Naive thymus-derived CD4-positive, alpha-beta T cell (primary cell): ENCODE measurements at regions not wholly inside any gene's neighbourhood (a gene's known extent, or its start where the extent isn't known, plus 50 kb on each side); places are given as distances from the start of the nearest gene placed in this dataset.
A peak's percentile ranks its signal among the peaks of the same experiment; 100 is the strongest.

Experiments
- ATAC-seq: fragments of 150-1000 bp; cut with Tn5 transposase; 2 replicates; pipeline ENCODE4 v1.10.0; 2021; ENCODE audit warnings: mild to moderate bottlenecking, moderate library complexity
- CTCF ChIA-PET: fragments of 350-600 bp; sonication (Branson Sonifier 250); formaldehyde crosslinking; loops from one replicate; lab custom pipeline; 2021; ENCODE audit warnings: antibody characterized with exemption; lab: Charles Lee
- POLR2A ChIA-PET: fragments of 350-600 bp; sonication (Branson Sonifier 250); formaldehyde crosslinking; loops from one replicate; lab custom pipeline; 2021; ENCODE audit warnings: antibody characterized with exemption, inconsistent platforms; lab: Charles Lee
- DNase-seq, 9 donors: peaks; one replicate each; pipeline versions ENCODE4 v3.0.0 to v3.0.0-alpha.2; 2020 to 2022; ENCODE audit warnings: mixed read lengths in 1 of 9
- H3K27ac ChIP-seq: one replicate; pipeline ENCODE4 v1.7.0; 2013; ENCODE audit warnings: mild to moderate bottlenecking, low read depth, low read length, moderate library complexity
- H3K27me3 ChIP-seq, 2 donors: one replicate each; pipeline ENCODE4 v1.7.0; 2013; ENCODE audit warnings: low read length in 2 of 2, mild to moderate bottlenecking in 2 of 2, moderate library complexity in 2 of 2; ENCODE audit not compliant: control insufficient read depth in 2 of 2, insufficient read depth in 2 of 2
- H3K36me3 ChIP-seq, 3 experiments: 1 replicate in 2 of 3; 2 replicates in 1 of 3; pipeline ENCODE4 v1.7.0; 2013; ENCODE audit warnings: low read length in 3 of 3, mild to moderate bottlenecking in 3 of 3, moderate library complexity in 1 of 3; ENCODE audit not compliant: insufficient read depth in 3 of 3, control insufficient read depth in 2 of 3
- H3K4me1 ChIP-seq, 2 donors: one replicate each; pipeline ENCODE4 v1.7.0; 2013; ENCODE audit warnings: low read length in 2 of 2, mild to moderate bottlenecking in 2 of 2, moderate library complexity in 1 of 2; ENCODE audit not compliant: control insufficient read depth in 2 of 2, insufficient read depth in 2 of 2
- H3K4me3 ChIP-seq: 2 replicates; pipeline ENCODE4 v1.7.0; 2013; ENCODE audit warnings: mild to moderate bottlenecking, low read length
- H3K9me3 ChIP-seq, 3 experiments: 1 replicate in 2 of 3; 2 replicates in 1 of 3; pipeline ENCODE4 v1.7.0; 2013; ENCODE audit warnings: low read length in 3 of 3; ENCODE audit not compliant: control insufficient read depth in 2 of 3
- H3K27ac Mint-ChIP-seq, 9 donors: one replicate each; pipeline ENCODE4 v1.8.0; 2020 to 2022; ENCODE audit warnings: mixed read lengths in 9 of 9, mild to moderate bottlenecking in 8 of 9, moderate library complexity in 5 of 9, inconsistent platforms in 2 of 9
- H3K27me3 Mint-ChIP-seq, 5 donors: one replicate each; pipeline ENCODE4 v1.8.0; 2021 to 2022; ENCODE audit warnings: mixed read lengths in 5 of 5, mild to moderate bottlenecking in 1 of 5
- H3K36me3 Mint-ChIP-seq, 5 donors: one replicate each; pipeline ENCODE4 v1.8.0; 2020 to 2022; ENCODE audit warnings: mixed read lengths in 5 of 5, mild to moderate bottlenecking in 3 of 5, inconsistent platforms in 1 of 5
- H3K4me1 Mint-ChIP-seq, 7 donors: one replicate each; pipeline ENCODE4 v1.8.0; 2020 to 2022; ENCODE audit warnings: mixed read lengths in 7 of 7, mild to moderate bottlenecking in 3 of 7, inconsistent platforms in 1 of 7
- H3K4me3 Mint-ChIP-seq, 10 donors: one replicate each; pipeline ENCODE4 v1.8.0; 2020 to 2022; ENCODE audit warnings: mild to moderate bottlenecking in 10 of 10, mixed read lengths in 10 of 10, moderate library complexity in 6 of 10, inconsistent platforms in 2 of 10
- H3K9me3 Mint-ChIP-seq, 11 donors: one replicate each; pipeline ENCODE4 v1.8.0; 2020 to 2022; ENCODE audit warnings: mixed read lengths in 11 of 11, mild to moderate bottlenecking in 4 of 11, inconsistent platforms in 1 of 11, moderate library complexity in 1 of 11
- intact Hi-C, 2 donors: fragments of 100-400 bp; cut with micrococcal nuclease; formaldehyde crosslinking; loops; one replicate each; pipeline ENCODE4 v1.15.1; 2023

DNA sequence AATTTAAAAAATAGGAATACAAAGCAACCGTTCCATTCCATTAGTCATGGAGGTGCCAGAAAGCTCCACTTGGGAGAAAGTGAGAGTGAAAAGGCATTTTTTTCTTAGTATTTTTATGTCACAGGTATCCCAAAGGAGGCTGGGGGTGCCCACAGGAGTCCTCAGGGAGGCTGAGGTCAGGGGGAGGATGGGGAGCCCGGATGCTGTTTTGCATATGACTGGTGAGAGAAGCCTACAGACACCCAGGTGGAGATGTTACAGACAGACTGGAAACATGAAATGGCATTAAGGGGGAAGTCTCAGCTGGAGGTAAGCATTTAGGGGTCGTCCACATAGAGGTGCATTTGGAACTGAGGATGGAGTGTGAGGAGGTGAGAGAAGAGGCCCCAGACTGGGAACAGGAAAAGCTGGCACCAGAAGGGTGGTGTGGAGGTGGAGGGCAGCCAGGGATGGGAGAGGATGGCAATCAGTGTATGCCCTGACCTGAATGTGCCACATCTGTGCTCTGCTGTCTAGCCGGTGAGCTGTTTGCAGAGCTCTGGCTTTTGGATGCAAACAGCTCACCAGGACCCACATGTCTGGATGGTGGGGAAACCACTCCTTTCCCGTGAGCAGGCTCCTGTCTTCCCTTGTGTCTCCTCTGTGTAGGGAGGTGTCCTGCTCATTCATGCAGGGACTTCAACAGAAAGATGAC lies 101.1 kb downstream of the RAMP3 start:
- peaks cover 0 to 4% (median 0%) of the 10 kb centered on the region in 7 donors for H3K4me1 Mint-ChIP-seq
- H3K4me3 ChIP-seq, result no peak overlapping the region
- DNase-seq (no peak), ATAC-seq (no peak)
- peaks cover 0 to 4% (median 0%) of the 10 kb centered on the region in 5 donors for H3K36me3 Mint-ChIP-seq
- H3K27ac ChIP-seq, result no peak overlapping the region
- H3K4me3 Mint-ChIP-seq, result no peak overlapping the region
- no peak overlapping the region for H3K27ac Mint-ChIP-seq
- H3K9me3 ChIP-seq, result no peaks in the 10 kb centered on the region
- ChIA-PET POLR2A (no interaction called here), CTCF (interaction anchor here (0.6 kb wide), 1 partner anchor 102 kb away, joined by 3 read pairs; no protein-coding TSS in a partner anchor)
- no peaks in the 10 kb centered on the region for H3K4me1 ChIP-seq
- H3K9me3 Mint-ChIP-seq, result peaks cover 0 to 10% (median 0%) of the 10 kb centered on the region in 11 donors
- H3K27me3 Mint-ChIP-seq, result peaks cover 15 to 32% (median 17%) of the 10 kb centered on the region in 5 donors
- H3K27me3 ChIP-seq, result no peaks in the 10 kb centered on the region
- intact Hi-C loops, result no loop called here
- H3K36me3 ChIP-seq, result no peaks in the 10 kb centered on the region

- H3K27me3 ChIP-seq, result no peaks in the 10 kb centered on the region
- Mint-ChIP-seq H3K9me3 (peaks cover 0 to 10% (median 0%) of the 10 kb centered on the region in 11 donors), H3K36me3 (peaks cover 0 to 4% (median 0%) of the 10 kb centered on the region in 5 donors), H3K27ac (no peak overlapping the region), H3K4me1 (peaks cover 0 to 4% (median 0%) of the 10 kb centered on the region in 7 donors), H3K27me3 (peaks cover 10 to 30% (median 17%) of the 10 kb centered on the region in 5 donors), H3K4me3 (no peak overlapping the region)
- no peaks in the 10 kb centered on the region for H3K4me1 ChIP-seq
- POLR2A ChIA-PET, result no interaction called here
- ATAC-seq (no peak), DNase-seq (no peak)
- H3K36me3 ChIP-seq, result no peaks in the 10 kb centered on the region
- H3K9me3 ChIP-seq, result no peaks in the 10 kb centered on the region
- intact Hi-C loops, result no loop called here
- H3K27ac ChIP-seq, result no peak overlapping the region
- H3K4me3 ChIP-seq, result no peak overlapping the region
- CTCF ChIA-PET, result interaction anchor here (0.6 kb wide), 1 partner anchor 103 kb away, joined by 3 read pairs; no protein-coding TSS in a partner anchor
These were observed 101.6 kb downstream of the RAMP3 start for GRCh38 chr7:45259227-45259596.

GRCh38 chr7:45259966-45260646 lies 102.5 kb downstream of the RAMP3 start:
- Mint-ChIP-seq H3K27ac (no peak overlapping the region), H3K9me3 (peaks cover 0 to 13% (median 0%) of the 10 kb centered on the region in 11 donors), H3K4me3 (no peak overlapping the region), H3K27me3 (peaks cover 10 to 26% (median 20%) of the 10 kb centered on the region in 5 donors), H3K36me3 (peaks cover 0 to 4% (median 0%) of the 10 kb centered on the region in 5 donors), H3K4me1 (peaks cover 0 to 4% (median 0%) of the 10 kb centered on the region in 7 donors)
- Histone ChIP-seq H3K9me3 (no peaks in the 10 kb centered on the region), H3K4me3 (no peak overlapping the region), H3K4me1 (no peaks in the 10 kb centered on the region), H3K27ac (no peak overlapping the region), H3K27me3 (no peaks in the 10 kb centered on the region), H3K36me3 (no peaks in the 10 kb centered on the region)
- intact Hi-C loops, result loop anchor here (1.0 to 2.0 kb wide), 2 partner anchors 106 to 403 kb away; no protein-coding TSS in a partner anchor
- CTCF ChIA-PET, result interaction anchor here (1.8 kb wide), 1 partner anchor 108 kb away, joined by 7 read pairs; no protein-coding TSS in a partner anchor
- ATAC-seq (peak; percentile 82), DNase-seq (peak; percentile 30 to 80 (median 57))
- POLR2A ChIA-PET, result no interaction called here

DNA sequence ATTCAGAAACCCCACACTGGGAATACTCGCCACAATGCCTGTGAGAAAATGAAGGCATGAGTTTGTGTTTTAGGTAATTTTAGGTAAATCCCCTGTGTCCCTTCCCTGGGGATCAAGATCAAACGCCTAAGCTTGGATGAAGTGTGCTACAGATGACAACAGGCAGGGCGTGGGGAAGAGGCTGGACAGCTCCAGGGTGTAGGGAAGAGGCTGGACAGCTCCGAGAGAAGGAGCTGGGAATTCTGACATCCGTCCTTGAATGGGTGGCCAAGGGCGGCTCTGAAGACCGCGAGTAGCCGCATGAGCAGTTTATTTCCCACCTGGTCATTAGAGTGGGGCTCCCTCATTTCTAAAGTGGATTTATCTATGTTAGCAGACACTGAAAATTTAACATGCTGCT lies 109.7 kb downstream of the RAMP3 start:
- no peaks in the 10 kb centered on the region for H3K9me3 ChIP-seq
- Mint-ChIP-seq H3K4me1 (no peaks in the 10 kb centered on the region), H3K27ac (no peak overlapping the region), H3K9me3 (peaks cover 0 to 13% (median 0%) of the 10 kb centered on the region in 11 donors), H3K36me3 (peaks cover 0 to 4% (median 0%) of the 10 kb centered on the region in 5 donors), H3K27me3 (peaks cover 20 to 30% (median 26%) of the 10 kb centered on the region in 5 donors), H3K4me3 (no peak overlapping the region)
- intact Hi-C loops, result no loop called here
- no peaks in the 10 kb centered on the region for H3K36me3 ChIP-seq
- DNase-seq (no peak), ATAC-seq (no peak)
- POLR2A ChIA-PET, result no interaction called here
- H3K4me1 ChIP-seq, result no peaks in the 10 kb centered on the region
- H3K27ac ChIP-seq, result no peak overlapping the region
- no peak overlapping the region for H3K4me3 ChIP-seq
- CTCF ChIA-PET, result no interaction called here
- no peaks in the 10 kb centered on the region for H3K27me3 ChIP-seq

- no peak overlapping the region for H3K4me3 Mint-ChIP-seq
- ChIA-PET CTCF (no interaction called here), POLR2A (no interaction called here)
- H3K9me3 Mint-ChIP-seq, result peaks cover 0 to 11% (median 0%) of the 10 kb centered on the region in 11 donors
- no peaks in the 10 kb centered on the region for H3K36me3 ChIP-seq
- no peaks in the 10 kb centered on the region for H3K9me3 ChIP-seq
- H3K36me3 Mint-ChIP-seq, result peaks cover 0 to 2% (median 0%) of the 10 kb centered on the region in 5 donors
- no peak overlapping the region for H3K4me3 ChIP-seq
- peaks cover 20 to 30% (median 26%) of the 10 kb centered on the region in 5 donors for H3K27me3 Mint-ChIP-seq
- H3K4me1 Mint-ChIP-seq, result no peaks in the 10 kb centered on the region
- H3K27ac ChIP-seq, result no peak overlapping the region
- DNase-seq, result no peak
- H3K27me3 ChIP-seq, result no peaks in the 10 kb centered on the region
- H3K27ac Mint-ChIP-seq, result no peak overlapping the region
- intact Hi-C loops, result no loop called here
- ATAC-seq, result no peak
- H3K4me1 ChIP-seq, result no peaks in the 10 kb centered on the region
These were observed 110.4 kb downstream of the RAMP3 start for GRCh38 chr7:45268013-45268412.

- no peaks in the 10 kb centered on the region for H3K27me3 ChIP-seq
- H3K4me3 ChIP-seq, result no peak overlapping the region
- no peaks in the 10 kb centered on the region for H3K36me3 Mint-ChIP-seq
- ChIA-PET CTCF (interaction anchor here (0.7 kb wide), 1 partner anchor 14 kb away, joined by 3 read pairs; no protein-coding TSS in a partner anchor), POLR2A (no interaction called here)
- H3K4me3 Mint-ChIP-seq, result no peak overlapping the region
- H3K27ac ChIP-seq, result no peak overlapping the region
- no peaks in the 10 kb centered on the region for H3K4me1 Mint-ChIP-seq
- peaks cover 0 to 4% (median 0%) of the 10 kb centered on the region in 11 donors for H3K9me3 Mint-ChIP-seq
- intact Hi-C loops, result no loop called here
- H3K27me3 Mint-ChIP-seq, result peaks cover 19 to 30% (median 26%) of the 10 kb centered on the region in 5 donors
- no peak overlapping the region for H3K27ac Mint-ChIP-seq
- no peak for ATAC-seq
- no peaks in the 10 kb centered on the region for H3K36me3 ChIP-seq
- H3K4me1 ChIP-seq, result no peaks in the 10 kb centered on the region
- DNase-seq, result no peak
- no peaks in the 10 kb centered on the region for H3K9me3 ChIP-seq
These were observed 111.6 kb downstream of the RAMP3 start for GRCh38 chr7:45269192-45269591.
